Muscle of arm (tissue), 1 donor: ENCODE measurements at regions not wholly inside any gene's neighbourhood (a gene's known extent, or its start where the extent isn't known, plus 50 kb on each side); places are given as distances from the start of the nearest gene placed in this dataset.

Experiments used
- DNase-seq: peaks from one replicate; pipeline ENCODE4 v3.0.0-alpha.2; 2013

GRCh38 chr2:120936476-120937334, 201.0 kb downstream of the GLI2 start:
- DNase-seq, result no peak

- peak; percentile 87 for DNase-seq
Observed at GRCh38 chr2:120937686-120938044, 202.0 kb downstream of the GLI2 start.

- no peak for DNase-seq
Observed at GRCh38 chr2:120938045-120938771, 202.5 kb downstream of the GLI2 start.

GRCh38 chr2:120939595-120940318, 204.1 kb downstream of the GLI2 start:
- no peak for DNase-seq

- DNase-seq, result no peak
Observed at GRCh38 chr2:120940319-120940696, 204.6 kb downstream of the GLI2 start.

DNA sequence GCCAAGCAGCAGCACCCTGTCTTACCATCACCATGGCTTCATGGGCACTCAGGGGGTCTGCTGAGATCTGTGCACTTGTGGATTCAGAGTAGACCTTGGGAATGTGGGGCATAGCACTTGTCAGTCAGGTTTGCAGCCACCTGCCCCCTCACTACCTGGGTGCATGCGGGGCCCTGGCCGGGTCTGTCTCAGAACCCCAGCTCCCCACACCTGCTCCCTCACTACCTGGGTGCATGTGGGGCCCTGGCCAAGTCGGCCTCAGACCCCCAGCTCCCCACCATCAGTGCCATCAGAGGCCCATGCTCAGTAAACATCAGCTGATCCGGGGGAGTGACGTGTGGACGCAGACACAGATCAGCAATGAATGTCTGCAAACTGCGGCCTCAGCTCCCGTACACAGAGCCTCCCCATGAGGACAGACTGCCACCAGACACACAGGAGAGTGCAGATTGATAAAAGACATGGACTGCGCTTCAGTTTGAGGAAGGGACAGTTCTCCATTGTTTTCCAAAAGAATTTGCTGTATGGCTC, 205.1 kb downstream of the GLI2 start:
- no peak for DNase-seq

- no peak for DNase-seq
Observed at GRCh38 chr2:120941571-120942120, 206.0 kb downstream of the GLI2 start.

DNA sequence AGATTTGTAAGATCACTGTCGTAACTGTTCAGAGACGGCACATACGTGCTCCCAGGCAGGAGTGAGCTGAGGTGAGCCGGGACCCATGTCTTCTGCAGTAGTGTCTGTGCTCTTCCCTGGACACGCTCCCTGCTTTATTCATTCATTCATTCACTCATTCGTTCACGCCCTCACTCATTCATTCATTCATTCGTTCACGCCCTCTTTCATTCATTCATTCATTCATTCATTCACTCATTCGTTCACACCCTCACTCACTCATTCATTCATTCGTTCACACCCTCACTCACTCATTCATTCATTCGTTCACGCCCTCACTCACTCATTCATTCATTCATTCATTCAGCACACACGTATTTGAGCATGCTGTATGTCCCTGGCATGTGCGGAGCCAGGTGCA, 207.0 kb downstream of the GLI2 start:
- DNase-seq, result no peak

- DNase-seq, result no peak
Observed at GRCh38 chr2:120943403-120944034, 207.9 kb downstream of the GLI2 start.

- DNase-seq, result no peak
Observed at GRCh38 chr2:120944575-120944974, 208.9 kb downstream of the GLI2 start.

GRCh38 chr2:120945091-120945490, 209.4 kb downstream of the GLI2 start:
- no peak for DNase-seq

DNA sequence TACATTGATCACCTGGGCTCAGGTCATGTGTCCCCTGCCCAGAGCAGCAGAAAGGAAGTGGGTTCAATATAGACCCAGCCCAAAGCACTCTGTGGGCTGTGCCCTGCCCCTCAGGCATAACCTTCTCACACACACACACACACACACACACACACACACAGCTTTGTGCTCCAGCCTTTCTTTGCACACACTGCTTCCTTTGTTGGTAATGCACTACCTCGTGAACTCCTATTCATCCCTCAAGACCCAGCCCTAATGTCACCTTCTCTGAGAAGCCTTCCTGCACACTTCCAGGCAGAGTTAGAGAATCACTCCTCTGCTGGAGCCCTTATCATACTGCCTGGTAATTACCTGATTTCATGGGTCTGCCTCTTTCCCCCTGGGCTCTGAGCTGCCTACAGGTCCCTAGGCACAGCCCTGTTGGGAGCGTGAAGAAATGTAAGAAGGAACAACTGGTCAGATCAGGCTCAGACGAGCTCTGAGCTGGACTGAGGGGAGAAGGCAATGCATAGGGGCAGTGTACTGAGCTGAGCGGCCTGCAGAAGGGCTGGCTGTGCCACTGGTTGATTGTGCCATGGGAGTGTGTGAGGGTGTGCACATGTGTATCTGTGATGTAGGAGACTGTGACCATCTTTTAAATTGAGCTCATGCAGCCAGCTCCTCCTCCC, 210.3 kb downstream of the GLI2 start:
- DNase-seq, result no peak

DNA sequence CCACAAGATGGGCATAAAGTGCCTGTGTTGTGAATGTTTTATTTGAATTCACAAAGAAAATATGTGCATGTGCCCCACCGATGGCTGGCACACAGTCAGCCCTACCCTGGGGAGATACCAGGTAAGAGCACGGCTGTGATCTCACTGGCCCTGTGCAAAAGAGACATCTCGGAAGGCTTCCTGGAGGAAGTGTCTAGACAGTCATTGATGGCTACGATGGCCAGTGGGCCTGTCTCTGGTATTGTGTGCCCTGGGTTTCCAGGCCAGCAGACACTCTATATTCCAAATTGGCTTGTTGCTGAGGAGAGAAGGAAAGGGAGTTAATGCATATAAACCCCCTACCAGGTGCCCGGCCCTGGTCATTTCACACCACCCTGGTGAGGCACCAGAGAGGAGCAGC, 211.7 kb downstream of the GLI2 start:
- DNase-seq, result no peak

DNA sequence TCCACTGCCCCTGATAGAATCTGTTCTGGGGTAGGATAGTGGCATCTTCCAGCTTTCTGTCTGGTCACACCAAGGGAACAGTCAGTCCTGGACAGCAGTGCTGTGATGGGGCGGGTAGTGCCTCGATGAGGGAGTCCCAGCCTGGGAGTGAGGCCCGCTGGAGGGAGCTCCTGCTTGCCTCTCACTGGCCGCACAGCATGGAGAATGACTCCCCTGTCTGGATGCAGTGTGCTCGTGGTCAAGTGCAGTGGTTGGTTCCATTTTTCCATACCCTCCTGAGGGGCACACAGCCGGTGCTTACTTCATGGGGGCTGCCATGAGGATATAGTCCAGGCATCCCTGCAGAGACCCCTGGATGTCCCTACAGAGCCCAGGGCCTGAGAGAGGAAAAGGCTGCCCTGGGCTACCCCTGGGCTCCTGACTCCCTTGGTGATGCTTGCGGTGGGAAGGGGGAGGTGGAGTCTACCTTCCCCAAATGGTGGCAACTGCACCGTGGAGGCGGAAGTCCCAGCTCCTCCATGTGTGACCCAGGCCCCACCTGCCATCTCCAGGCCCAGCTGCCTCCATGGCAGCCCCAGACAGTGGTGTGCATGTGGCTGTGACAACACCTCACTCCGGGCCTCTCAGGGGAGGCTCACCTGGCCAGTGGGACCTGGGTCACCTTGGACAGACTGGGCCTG, 212.5 kb downstream of the GLI2 start:
- DNase-seq, result no peak

GRCh38 chr2:120948662-120949011, 213.0 kb downstream of the GLI2 start:
- no peak for DNase-seq

DNA sequence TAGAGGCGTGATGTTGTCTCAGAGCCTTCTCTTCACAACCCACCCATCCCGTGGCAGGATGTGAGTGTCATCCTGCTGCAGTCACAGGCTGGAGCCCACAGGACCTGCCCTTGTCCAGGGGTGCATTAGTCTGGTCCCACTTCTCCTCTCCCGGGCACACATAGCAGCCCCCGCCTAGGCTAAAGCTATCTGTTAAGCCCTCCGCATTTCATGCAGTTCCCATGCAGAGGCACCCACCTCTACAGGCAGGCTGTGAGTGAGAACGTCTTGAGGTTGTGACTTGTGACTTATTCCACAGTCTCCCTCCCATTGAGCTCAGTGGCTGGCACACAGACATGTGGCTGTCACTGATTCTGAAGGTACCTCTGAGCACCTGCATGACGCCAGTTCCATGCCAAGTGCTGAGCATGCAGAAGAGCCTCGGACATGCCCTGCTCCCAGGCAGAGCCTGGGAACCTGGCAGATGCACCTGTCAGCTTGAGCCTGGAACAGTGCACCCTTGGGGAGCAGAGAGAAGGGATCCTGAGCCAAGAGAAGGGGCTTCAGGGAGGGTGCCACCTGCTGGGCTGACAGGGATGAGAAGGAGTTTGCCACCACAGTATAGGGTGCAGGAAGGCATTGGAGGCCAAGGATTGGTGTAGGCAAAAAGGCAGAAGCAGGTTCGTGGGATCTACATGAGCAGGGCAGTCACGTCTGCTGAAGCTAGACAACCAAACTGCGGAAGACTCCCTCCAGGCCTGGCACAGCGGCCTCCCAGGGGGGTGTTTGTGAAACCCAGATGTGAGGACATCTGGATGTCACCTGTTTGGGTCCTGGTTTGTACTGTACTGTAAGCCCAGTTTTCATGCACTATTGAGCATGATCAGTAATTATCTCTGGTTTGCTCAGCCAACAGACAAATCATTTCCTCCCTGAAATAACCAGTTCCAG, 213.6 kb downstream of the GLI2 start:
- no peak for DNase-seq

GRCh38 chr2:120949957-120950590, 214.4 kb downstream of the GLI2 start:
- DNase-seq, result no peak

GRCh38 chr2:120951693-120952092, 216.0 kb downstream of the GLI2 start:
- DNase-seq, result no peak

DNA sequence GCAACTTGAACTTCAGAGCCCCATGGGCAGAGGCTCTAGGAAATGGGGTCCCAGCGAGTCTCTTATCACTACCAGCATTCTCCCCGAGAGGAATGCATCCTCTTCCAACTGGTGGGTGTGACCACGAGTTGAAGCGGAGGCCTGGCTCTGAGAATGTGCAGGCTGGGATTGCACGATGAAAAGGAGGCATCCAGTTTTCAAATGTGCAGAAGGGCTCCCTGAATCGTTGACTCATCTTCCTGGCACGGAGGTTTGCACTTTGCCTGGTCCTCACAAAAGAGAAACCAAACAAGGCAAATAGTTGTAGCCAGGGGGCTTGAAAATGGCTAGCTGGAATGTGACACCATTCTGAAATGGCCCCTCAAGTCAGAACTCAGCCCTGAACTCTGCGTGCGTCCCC, 216.7 kb downstream of the GLI2 start:
- no peak for DNase-seq
